ENCODE measurements at regions not wholly inside any gene's neighbourhood (a gene's known extent, or its start where the extent isn't known, plus 50 kb on each side); places are given as distances from the start of the nearest gene placed in this dataset.

DNA sequence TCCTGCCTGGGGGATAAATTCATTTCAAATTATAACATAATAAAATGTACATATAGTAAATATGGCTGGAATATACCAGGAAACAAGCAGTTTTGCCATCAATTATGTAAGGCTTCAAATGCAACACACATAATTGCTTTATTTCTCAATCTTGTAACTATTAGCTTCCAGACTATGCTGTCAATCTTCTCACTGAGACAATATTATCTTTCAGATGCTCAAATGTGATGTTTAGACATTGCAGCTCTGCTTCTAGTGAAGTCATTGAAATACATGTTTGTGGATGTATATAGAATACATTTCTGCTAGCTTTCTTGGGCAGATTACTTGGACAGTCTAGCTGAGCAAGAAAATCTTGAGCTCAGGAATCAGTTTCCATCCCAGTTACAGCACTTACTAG, 454.4 kb downstream of the TDRD3 start:
- H2BK5ac ChIP-seq (ENCODE audit: low read depth, low read length), result no peak overlapping the region
- no peak overlapping the region for H3K4me3 ChIP-seq (ENCODE audit: extremely low read depth in 1 of 4, insufficient read depth in 2 of 4, low read depth in 3 of 4, low read length in 4 of 4)
- H4K91ac ChIP-seq (replicated peaks; ENCODE audit: insufficient read length, low read length), result no peak overlapping the region
- H3K27ac ChIP-seq (ENCODE audit: low read depth, low read length), result no peak overlapping the region
- H2AFZ ChIP-seq (ENCODE audit: low read length), result no peak overlapping the region
- no peak overlapping the region for H2BK12ac ChIP-seq (ENCODE audit: low read depth, low read length)
- no peaks in the 10 kb centered on the region for H4K20me1 ChIP-seq (replicated peaks in 1 of 2; ENCODE audit: control insufficient read depth in 1 of 2, insufficient read depth in 2 of 2, low read length in 2 of 2)
- DNase-seq (ENCODE audit: low read depth in 1 of 2, low spot score in 2 of 2) (no peak), FAIRE-seq (no peak)
- no peak overlapping the region for H2BK15ac ChIP-seq (ENCODE audit: low read length)
- no peak overlapping the region for H4K5ac ChIP-seq (ENCODE audit: insufficient read length, low read depth, low read length)
- no peak overlapping the region for H3K23ac ChIP-seq (ENCODE audit: insufficient read length)
- no peaks in the 10 kb centered on the region for H3K4me1 ChIP-seq (replicated peaks in 1 of 4; ENCODE audit: control insufficient read depth in 3 of 4, insufficient read depth in 4 of 4, low read length in 3 of 4)
- no peak overlapping the region for H3K18ac ChIP-seq (ENCODE audit: extremely low read depth, low read length)
- no peaks in the 10 kb centered on the region for H3K79me1 ChIP-seq (ENCODE audit: low read depth, low read length)
- H3K4me2 ChIP-seq (ENCODE audit: insufficient read depth in 1 of 2, low read depth in 2 of 2, low read length in 2 of 2), result no peak overlapping the region
- H3K9ac ChIP-seq (replicated peaks in 1 of 4; ENCODE audit: extremely low read depth in 1 of 4, low read depth in 3 of 4, low read length in 3 of 4), result no peak overlapping the region
- no peaks in the 10 kb centered on the region for H3K23me2 ChIP-seq (ENCODE audit: low read depth, low read length)
- H4K8ac ChIP-seq (ENCODE audit: extremely low read depth, insufficient read depth, low read length), result no peak overlapping the region
- H3K56ac ChIP-seq (replicated peaks; ENCODE audit: insufficient read length, low read depth, low read length), result no peak overlapping the region
- POLR2A ChIA-PET (ENCODE audit: partially characterized antibody), result no interaction called here
- H2BK120ac ChIP-seq (replicated peaks; ENCODE audit: low read depth, low read length), result no peak overlapping the region
- CTCF ChIA-PET (ENCODE audit: partially characterized antibody), result interaction anchor here (0.5 to 1.1 kb wide), 2 partner anchors 35 to 1589 kb away, joined by 3 to 4 read pairs; no protein-coding TSS in a partner anchor
- H2BK20ac ChIP-seq (ENCODE audit: low read length), result no peak overlapping the region
- H3K9me3 ChIP-seq (ENCODE audit: insufficient read depth in 2 of 2, low read depth in 1 of 2, low read length in 1 of 2), result peaks cover 16 to 19% of the 10 kb centered on the region in 2 experiments
- H2AK5ac ChIP-seq (ENCODE audit: low read depth, low read length), result no peak overlapping the region
- H3K79me2 ChIP-seq (ENCODE audit: control insufficient read depth in 1 of 2, insufficient read depth in 2 of 2, low read length in 2 of 2), result no peaks in the 10 kb centered on the region
- H3K14ac ChIP-seq (ENCODE audit: insufficient read length), result no peak overlapping the region
- H3K27me3 ChIP-seq (replicated peaks in 1 of 4; ENCODE audit: control insufficient read depth in 3 of 4, extremely low read depth in 1 of 4, insufficient read depth in 3 of 4, low read length in 3 of 4), result no peaks in the 10 kb centered on the region
- H3K4ac ChIP-seq (replicated peaks; ENCODE audit: insufficient read length, low read depth, low read length), result no peak overlapping the region
- TF ChIP-seq CBX5 (IDR thresholded peaks at IDR 0.05; ENCODE audit: low read depth, low read length) (no peak), NANOG (IDR thresholded peaks at IDR 0.05; ENCODE audit: insufficient read depth, low read depth, low read length, poor library complexity, severe bottlenecking) (no peak), BRCA1 (IDR thresholded peaks at IDR 0.05; ENCODE audit: low read depth, low read length) (no peak), RNF2 (IDR thresholded peaks at IDR 0.05; ENCODE audit: borderline replicate concordance, low read depth, low read length, missing control alignments, poor library complexity, severe bottlenecking) (no peak), TEAD4 (IDR thresholded peaks at IDR 0.05; ENCODE audit: low read depth, low read length) (no peak), SUZ12 (IDR thresholded peaks at IDR 0.05; ENCODE audit: low read length) (no peak), JUND (IDR thresholded peaks at IDR 0.05; ENCODE audit: low read length) (no peak), GTF2F1 (IDR thresholded peaks at IDR 0.05; ENCODE audit: borderline replicate concordance, low read depth, low read length) (no peak), TBP (IDR thresholded peaks at IDR 0.05; ENCODE audit: low read depth, low read length) (no peak)
- H3K36me3 ChIP-seq (ENCODE audit: control insufficient read depth in 2 of 4, insufficient read depth in 4 of 4, low read length in 3 of 4), result no peaks in the 10 kb centered on the region; a peak in 1 of 8 replicates
